Mesothelial cell of epicardium (in vitro differentiated cells): ENCODE measurements at regions not wholly inside any gene's neighbourhood (a gene's known extent, or its start where the extent isn't known, plus 50 kb on each side); places are given as distances from the start of the nearest gene placed in this dataset.

ENCODE experiments used
- DNase-seq, 2 experiments: peaks; one replicate each; pipeline ENCODE4 v3.0.0; 2021; ENCODE audit warnings: low spot score in 2 of 2; ENCODE audit not compliant: unreplicated experiment in 2 of 2
- H3K27ac Mint-ChIP-seq: 2 replicates; pipeline ENCODE4 v1.8.0; 2021; ENCODE audit warnings: mixed read lengths
- H3K27me3 Mint-ChIP-seq: 2 replicates; pipeline ENCODE4 v1.8.0; 2021; ENCODE audit warnings: low read depth, mixed read lengths
- H3K36me3 Mint-ChIP-seq: 2 replicates; pipeline ENCODE4 v1.8.0; 2021; ENCODE audit warnings: mixed read lengths
- H3K4me1 Mint-ChIP-seq: 2 replicates; pipeline ENCODE4 v1.8.0; 2021; ENCODE audit warnings: mixed read lengths
- H3K4me3 Mint-ChIP-seq: 2 replicates; pipeline ENCODE4 v1.8.0; 2021; ENCODE audit warnings: mild to moderate bottlenecking, moderate library complexity, mixed read lengths
- H3K9me3 Mint-ChIP-seq: 2 replicates; pipeline ENCODE4 v1.8.0; 2021; ENCODE audit warnings: mixed read lengths
- CTCF ChIP-seq: fragments of 200-600 bp; sonication (generic); IDR thresholded peaks from one replicate; pipeline ENCODE4 v1.5.0; 2021; ENCODE audit warnings: antibody characterized with exemption; ENCODE audit not compliant: unreplicated experiment

- H3K4me1 Mint-ChIP-seq, result peaks cover 2% of the 10 kb centered on the region
- H3K4me3 Mint-ChIP-seq, result no peak overlapping the region
- DNase-seq, result no peak
- H3K36me3 Mint-ChIP-seq, result no peaks in the 10 kb centered on the region
- TF ChIP-seq CTCF, result no peak
- no peak overlapping the region for H3K27ac Mint-ChIP-seq
- peaks cover 8% of the 10 kb centered on the region for H3K9me3 Mint-ChIP-seq
- no peaks in the 10 kb centered on the region for H3K27me3 Mint-ChIP-seq
These were observed 161.1 kb upstream of the PDGFD start for GRCh38 chr11:104325093-104325492.

- H3K27ac Mint-ChIP-seq, result no peak overlapping the region
- peaks cover under 1% of the 10 kb centered on the region for H3K4me1 Mint-ChIP-seq
- no peak for DNase-seq
- no peaks in the 10 kb centered on the region for H3K27me3 Mint-ChIP-seq
- peaks cover 8% of the 10 kb centered on the region for H3K9me3 Mint-ChIP-seq
- TF ChIP-seq CTCF, result no peak
- no peak overlapping the region for H3K4me3 Mint-ChIP-seq
- no peaks in the 10 kb centered on the region for H3K36me3 Mint-ChIP-seq
These were observed 160.3 kb upstream of the PDGFD start for GRCh38 chr11:104324276-104324675.

- no peak overlapping the region for H3K27ac Mint-ChIP-seq
- H3K4me3 Mint-ChIP-seq, result no peak overlapping the region
- H3K9me3 Mint-ChIP-seq, result peaks cover 8% of the 10 kb centered on the region
- H3K36me3 Mint-ChIP-seq, result no peaks in the 10 kb centered on the region
- TF ChIP-seq CTCF, result no peak
- DNase-seq, result no peak
- no peaks in the 10 kb centered on the region for H3K27me3 Mint-ChIP-seq
- H3K4me1 Mint-ChIP-seq, result no peaks in the 10 kb centered on the region
These were observed 159.9 kb upstream of the PDGFD start for GRCh38 chr11:104323841-104324240.

GRCh38 chr11:104322696-104323095 lies 158.7 kb upstream of the PDGFD start:
- no peaks in the 10 kb centered on the region for H3K4me1 Mint-ChIP-seq
- H3K36me3 Mint-ChIP-seq, result no peaks in the 10 kb centered on the region
- peaks cover 8% of the 10 kb centered on the region for H3K9me3 Mint-ChIP-seq
- no peak overlapping the region for H3K4me3 Mint-ChIP-seq
- no peak for TF ChIP-seq CTCF
- DNase-seq, result no peak
- no peak overlapping the region for H3K27ac Mint-ChIP-seq
- no peaks in the 10 kb centered on the region for H3K27me3 Mint-ChIP-seq

- DNase-seq, result no peak
- no peak overlapping the region for H3K4me3 Mint-ChIP-seq
- H3K4me1 Mint-ChIP-seq, result no peaks in the 10 kb centered on the region
- no peak overlapping the region for H3K27ac Mint-ChIP-seq
- no peak for TF ChIP-seq CTCF
- H3K36me3 Mint-ChIP-seq, result no peaks in the 10 kb centered on the region
- H3K27me3 Mint-ChIP-seq, result no peaks in the 10 kb centered on the region
- peaks cover 13% of the 10 kb centered on the region for H3K9me3 Mint-ChIP-seq
These were observed 157.0 kb upstream of the PDGFD start for GRCh38 chr11:104320956-104321355.

- Mint-ChIP-seq H3K27me3 (no peaks in the 10 kb centered on the region), H3K36me3 (no peaks in the 10 kb centered on the region), H3K4me3 (no peak overlapping the region), H3K4me1 (no peaks in the 10 kb centered on the region), H3K9me3 (peaks cover 10% of the 10 kb centered on the region), H3K27ac (no peak overlapping the region)
- TF ChIP-seq CTCF, result no peak
- no peak for DNase-seq
These were observed 156.2 kb upstream of the PDGFD start for GRCh38 chr11:104320097-104320496.
